ENCODE measurements at regions not wholly inside any gene's neighbourhood (a gene's known extent, or its start where the extent isn't known, plus 50 kb on each side); places are given as distances from the start of the nearest gene placed in this dataset.
A peak's percentile ranks its signal among the peaks of the same experiment; 100 is the strongest.
"Not testable (repeated sequence)": the region's sequence is repeated elsewhere in the genome, so short reads cannot be mapped to it uniquely, and the experiment has no call there.

DNA sequence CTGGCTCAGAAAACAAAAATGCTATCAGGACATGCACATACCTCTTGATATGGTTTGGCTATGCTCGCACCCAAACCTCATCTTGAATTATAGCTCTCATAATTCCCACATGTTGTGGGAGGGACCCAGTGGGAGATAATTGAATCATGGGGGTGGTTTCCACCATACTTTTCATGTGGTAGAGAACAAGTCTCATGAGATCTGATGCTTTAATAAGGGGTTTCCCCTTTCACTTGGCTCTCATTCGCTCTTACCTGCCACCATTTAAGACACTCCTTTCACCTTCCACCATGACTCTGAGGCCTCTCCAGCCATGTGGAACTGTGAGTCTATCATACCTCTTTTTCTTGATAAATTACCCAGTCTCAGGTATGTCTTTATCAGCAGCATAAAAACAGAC is 958.6 kb downstream of the TRAM1L1 start:
- no peak for DNase-seq (ENCODE audit: low spot score)

DNA sequence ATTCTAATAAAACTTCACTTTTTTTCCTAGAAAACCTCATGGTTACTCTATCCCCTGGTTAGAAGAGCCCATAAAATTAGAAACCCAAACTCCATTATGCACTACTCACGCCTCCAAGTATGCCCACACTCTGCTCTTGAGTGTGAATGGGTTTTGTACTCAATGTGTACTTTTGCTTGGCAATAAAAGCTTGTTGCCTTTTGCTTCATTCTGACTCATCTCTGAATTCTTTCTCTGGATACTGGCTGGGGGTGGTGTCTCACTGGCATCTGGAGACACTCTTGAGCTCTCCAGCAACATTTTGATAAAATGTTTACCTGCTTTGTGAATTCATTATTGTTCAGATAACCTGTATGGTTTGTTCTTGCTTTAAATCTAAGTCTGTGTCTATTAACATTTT is 963.3 kb downstream of the TRAM1L1 start:
- peak; percentile 22 for DNase-seq (ENCODE audit: low spot score)

DNA sequence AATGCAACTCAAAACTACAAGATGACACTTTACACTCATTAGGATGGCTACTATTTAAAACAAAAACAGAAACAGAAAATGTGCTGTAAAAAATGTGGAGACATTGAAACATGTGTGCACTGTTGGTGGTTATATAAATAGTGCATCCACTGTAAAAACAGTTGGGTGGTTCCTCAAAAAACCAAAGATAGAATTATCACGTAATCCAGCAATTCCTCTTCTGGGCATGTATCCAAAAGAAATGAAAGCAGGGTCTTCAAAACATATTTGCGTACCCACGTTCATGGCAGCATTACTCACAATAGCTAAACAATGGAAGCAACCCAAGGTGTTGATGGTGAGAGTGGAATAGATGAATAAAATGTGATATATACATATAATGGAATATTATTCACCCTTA is 967.2 kb downstream of the TRAM1L1 start:
- no peak for DNase-seq (ENCODE audit: low spot score)

DNA sequence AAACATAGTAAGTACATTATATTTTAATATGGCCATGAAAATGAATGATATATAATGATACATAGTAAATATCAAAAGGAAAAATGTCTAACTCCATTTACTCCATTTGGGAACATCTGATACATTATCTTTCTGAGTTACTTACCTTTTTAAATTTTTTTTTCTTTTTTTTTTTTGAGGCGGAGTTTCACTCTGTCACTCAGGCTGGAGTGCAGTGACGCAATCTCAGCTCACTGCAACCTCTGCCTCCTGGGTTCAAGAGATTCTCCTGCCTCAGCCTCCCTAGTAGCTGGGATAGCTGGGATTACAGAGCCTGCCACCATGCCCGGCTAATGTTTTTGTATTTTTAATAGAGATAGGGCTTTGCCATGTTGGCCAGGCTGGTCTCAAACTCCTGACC is 972.5 kb downstream of the TRAM1L1 start:
- not testable (repeated sequence) for DNase-seq (ENCODE audit: low spot score)

DNA sequence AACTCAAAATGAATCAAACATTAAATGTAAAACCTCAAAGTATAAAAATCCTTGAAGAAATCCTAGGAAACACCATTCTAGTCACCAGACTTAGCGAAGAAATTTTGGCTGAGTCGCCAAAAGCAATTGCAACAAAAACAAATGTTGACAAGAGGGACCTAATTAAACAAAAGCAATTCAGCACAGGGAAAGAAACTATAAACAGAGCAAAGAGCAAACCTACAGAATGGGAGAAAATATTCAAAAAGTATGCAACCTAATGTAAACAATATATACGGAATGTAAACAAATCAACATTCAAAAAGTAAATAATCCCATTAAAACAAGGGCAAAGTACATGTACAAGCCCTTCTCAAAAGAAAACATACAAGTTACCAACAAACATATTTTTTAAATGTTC is 974.7 kb downstream of the TRAM1L1 start:
- no peak for DNase-seq (ENCODE audit: low spot score)

DNA sequence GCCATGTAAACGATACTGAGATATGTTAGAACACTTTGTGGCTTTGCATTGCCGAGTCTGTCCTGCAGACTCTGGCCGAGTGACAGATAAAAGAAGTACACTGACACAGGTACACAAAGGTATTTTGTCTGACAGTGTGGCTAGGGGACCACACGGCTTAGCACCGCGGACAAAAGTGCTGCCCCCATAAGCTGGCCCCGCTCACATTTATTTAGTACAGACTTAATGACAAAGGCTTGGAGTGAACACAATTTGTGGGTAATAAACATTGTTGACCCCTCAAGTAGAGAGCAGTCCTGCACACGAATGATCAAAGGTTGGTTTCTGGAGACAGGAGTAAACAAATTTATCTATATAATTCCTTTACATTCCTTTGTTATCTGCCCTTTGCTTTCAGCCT is 976.8 kb downstream of the TRAM1L1 start:
- no peak for DNase-seq (ENCODE audit: low spot score)

DNA sequence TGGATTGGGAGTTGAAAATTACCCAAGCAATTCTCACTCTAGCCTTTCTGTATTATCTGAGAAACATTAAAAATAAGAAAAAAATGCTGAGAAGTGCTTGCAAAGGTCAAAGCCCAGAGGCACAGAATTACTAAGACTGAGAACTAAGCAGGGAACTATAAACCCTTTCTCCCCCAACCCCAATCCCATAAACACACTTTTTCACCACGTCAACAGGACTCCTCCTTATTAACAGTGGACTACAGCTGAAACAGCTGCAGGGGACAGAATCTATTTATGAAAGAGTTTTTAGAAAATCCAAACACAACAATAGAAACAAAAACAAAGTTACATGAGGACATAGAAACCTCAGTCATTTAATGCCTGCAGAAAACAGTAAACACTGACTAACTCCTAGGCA is 984.1 kb downstream of the TRAM1L1 start:
- DNase-seq (ENCODE audit: low spot score): no peak

DNA sequence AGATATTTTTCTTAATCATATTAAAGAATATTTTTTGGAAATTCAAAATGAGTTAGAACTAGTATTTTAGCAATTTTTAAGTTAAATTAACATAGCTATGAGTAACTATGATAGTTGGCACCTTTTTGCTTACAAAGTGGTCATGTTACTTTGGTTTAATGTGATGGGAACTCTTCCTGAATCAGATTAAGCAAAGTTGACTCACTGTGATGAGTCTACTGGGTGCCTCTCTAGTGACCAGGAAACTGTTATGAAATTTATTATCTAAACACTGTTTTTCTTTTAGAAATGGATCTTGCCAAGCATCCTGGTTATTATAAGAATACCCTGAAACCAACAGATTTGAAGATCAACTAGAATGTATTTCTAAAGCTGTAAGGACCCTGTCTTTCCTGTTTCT is 985.8 kb downstream of the TRAM1L1 start:
- DNase-seq (ENCODE audit: low spot score): no peak

DNA sequence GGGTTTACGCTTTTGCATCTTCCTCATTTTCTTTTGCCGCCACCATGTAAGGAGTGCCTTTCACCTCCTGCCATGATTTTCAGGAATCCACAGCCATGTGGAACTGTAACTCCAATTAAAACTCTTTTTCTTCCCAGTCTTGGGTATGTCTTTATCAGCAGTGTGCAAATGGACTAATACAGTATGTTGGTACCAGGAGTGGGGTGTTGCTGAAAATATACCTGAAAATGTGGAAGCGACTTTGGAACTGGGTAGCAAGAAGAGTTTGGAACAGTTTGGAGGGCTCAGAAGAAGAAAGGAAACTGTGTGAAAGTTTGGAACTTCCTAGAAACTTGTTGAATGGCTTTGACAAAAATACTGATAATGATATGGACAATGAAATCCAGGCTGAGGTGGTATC is 983.9 kb upstream of the NDST4 start:
- not testable (repeated sequence) for DNase-seq (ENCODE audit: low spot score)

DNA sequence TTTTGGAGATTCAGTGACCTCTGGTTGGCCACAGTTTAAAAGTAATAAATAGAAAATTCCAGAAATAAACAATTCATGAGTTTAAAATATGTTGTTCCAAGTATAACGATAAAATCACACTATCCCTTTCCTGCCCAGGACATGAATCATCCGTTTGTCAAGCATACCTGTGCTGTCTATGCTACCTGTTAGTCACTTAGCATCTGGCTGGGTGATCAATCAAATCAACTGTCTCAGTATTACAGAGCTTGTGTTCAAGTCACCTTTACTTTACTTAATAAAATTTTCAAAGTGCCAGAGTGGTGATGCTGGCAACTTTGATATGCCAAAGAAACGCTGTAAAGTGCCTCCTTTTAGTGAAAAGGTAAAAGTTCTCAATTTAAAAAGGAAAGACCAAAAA is 979.5 kb upstream of the NDST4 start:
- peak; percentile 18 for DNase-seq (ENCODE audit: low spot score)

DNA sequence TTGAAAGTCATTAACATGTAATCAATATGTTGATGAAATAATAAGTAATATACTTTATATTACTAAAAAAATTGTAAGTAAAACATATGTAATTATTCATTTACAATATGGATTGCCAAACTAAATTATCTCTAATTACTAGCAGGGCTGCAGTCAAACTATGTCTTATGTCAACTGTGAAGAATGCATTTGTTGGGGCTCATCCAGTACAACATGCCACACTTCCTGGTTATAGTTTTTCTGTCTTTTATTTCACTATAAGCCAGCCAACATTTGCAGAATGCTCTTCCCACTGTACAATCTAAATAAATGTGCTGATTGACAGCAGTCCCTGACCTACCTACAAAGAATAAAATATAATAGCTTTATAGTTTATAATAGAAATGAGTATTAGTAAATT is 975.4 kb upstream of the NDST4 start:
- DNase-seq (ENCODE audit: low spot score): no peak

DNA sequence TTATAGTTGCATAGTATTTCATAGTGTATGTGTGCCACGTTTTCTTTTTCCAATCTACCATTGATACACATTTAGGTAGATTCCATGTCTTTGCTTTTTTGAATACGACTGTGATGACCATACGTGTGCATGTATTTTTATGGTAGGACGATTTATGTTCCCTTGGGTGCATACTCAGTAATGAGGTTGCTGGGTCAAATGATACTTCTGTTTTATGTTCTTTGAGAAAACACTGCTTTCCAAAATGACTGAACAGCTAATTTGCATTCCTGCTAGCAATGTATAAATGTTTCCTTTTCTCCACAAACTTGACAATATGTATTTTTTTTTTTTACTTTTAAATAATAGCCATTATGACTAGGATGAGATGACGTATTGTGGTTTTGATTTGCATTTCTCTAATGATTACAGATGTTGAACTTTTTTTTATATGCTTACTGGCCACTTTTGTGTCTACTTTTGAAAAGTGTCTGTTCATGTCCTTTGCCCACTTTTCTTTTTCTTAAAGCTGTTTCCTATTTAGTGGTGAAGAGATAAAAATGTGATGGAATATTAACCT is 969.5 kb upstream of the NDST4 start:
- DNase-seq (ENCODE audit: low spot score): no peak

DNA sequence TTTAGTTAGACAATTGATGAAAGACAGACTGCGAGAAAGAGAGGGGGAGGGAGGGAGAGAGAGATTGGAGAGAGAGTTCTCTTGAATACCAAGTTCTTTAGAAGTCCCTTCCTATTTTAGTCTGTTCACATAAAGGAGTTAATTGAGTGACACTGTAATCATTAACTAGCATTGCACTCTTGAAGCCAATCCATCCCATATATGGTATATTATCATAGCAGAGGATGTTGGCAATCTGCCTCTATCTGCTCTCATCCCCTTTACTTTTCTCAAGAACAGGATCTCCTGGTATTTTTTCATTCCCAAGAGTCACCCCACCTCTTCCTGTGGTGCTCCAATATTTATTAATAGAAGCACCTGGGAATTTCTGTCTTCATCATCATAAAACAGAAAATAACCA is 959.6 kb upstream of the NDST4 start:
- DNase-seq (ENCODE audit: low spot score): peak; percentile 7

DNA sequence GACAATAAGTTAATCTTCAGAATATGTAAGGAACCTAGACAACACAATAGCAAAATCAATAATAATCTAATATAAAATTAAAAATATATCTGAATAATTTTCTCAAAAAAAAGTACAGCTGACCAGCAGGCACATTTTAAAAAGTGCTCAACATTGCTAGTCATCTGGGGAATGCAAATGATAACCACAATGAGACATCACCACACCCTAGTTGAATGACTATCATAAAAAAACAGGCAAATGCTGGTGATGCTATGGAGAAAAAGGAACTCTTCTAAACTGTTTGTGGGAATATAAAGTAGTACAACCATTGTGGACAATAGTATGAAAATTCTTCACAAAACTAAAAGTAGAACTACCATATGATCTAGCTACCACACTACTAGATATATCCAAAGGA is 956.9 kb upstream of the NDST4 start:
- peak; percentile 1 for DNase-seq (ENCODE audit: low spot score)

DNA sequence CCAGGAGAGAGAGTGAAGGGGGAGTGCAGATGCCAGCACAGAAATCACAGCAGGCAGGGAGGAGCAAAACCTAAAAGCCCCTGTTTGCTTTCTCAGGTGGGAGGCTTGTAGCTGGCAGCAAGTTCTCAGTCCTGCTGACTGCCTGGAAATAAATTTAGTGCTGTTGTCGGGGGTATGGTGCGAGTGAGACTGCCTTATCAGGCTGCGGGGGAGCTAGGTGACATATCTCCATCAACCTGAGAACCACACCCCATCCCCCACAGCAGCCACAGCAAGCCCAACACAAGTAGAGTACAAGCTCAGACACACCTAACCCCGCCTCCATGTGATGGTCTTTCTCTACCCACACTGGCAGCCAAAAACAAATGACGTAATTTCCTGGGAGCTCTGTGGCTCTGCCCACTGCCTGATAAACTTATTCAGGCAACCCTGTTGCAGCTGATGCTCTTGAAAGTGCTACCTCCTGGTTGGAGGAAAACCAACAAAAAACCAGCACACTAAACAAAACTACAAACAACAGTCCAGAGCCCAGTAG is 953.4 kb upstream of the NDST4 start:
- DNase-seq (ENCODE audit: low spot score): no peak

DNA sequence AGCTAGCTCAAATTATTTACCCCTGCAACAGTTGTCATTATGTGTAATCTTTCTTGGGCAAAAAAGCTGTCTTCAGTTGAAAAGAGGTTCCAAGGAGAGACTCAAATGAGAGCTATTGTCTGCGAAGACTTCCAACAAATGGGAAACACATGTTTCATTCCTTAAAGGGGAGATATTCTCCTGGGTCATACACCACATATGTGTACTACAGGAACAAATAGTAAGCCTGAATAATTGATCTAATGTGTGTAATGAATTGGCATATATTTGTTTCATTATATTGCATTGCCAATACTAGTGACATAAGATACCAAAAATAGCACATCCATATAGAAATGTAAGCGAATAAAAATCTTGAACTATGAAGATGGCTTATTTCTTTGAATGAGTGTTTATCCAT is 950.9 kb upstream of the NDST4 start:
- DNase-seq (ENCODE audit: low spot score): no peak

DNA sequence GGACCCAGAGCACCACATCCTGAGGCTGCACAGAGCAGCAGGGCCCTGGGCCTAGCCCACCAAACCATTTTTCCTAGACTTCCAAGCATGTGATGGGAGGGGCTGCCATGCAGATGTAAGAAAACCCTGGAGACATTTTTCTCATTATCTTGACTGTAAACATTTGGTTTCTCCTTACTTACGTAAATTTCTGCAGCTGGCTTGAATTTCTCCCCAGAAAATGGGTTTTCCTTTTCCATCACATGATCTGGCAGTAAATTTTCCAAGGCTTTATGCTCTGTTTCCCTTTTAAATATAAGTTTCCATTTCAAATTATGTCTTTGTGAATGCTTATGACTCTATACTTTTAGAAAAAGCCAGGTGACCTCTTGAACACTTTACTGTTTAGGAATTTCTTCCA is 945.9 kb upstream of the NDST4 start:
- no peak for DNase-seq (ENCODE audit: low spot score)

DNA sequence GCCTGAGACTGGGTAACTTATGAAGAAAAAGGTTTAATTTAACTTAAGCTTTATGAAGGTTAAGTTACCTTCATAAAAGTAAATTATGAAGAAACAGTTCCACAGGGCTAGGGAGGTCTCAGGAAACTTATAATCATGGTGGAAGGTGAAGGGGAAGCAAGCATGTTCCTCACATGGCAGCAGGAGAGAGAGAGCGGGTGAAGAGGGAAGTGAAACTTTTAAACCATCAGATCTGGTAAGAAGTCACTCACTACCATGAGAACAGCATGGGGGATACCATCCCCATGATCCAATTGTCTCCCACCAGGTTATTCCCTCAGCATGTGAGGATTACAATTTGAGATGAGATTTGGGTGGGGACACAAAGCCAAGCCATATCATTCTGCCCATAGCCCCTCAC is 944.7 kb upstream of the NDST4 start:
- no peak for DNase-seq (ENCODE audit: low spot score)

DNA sequence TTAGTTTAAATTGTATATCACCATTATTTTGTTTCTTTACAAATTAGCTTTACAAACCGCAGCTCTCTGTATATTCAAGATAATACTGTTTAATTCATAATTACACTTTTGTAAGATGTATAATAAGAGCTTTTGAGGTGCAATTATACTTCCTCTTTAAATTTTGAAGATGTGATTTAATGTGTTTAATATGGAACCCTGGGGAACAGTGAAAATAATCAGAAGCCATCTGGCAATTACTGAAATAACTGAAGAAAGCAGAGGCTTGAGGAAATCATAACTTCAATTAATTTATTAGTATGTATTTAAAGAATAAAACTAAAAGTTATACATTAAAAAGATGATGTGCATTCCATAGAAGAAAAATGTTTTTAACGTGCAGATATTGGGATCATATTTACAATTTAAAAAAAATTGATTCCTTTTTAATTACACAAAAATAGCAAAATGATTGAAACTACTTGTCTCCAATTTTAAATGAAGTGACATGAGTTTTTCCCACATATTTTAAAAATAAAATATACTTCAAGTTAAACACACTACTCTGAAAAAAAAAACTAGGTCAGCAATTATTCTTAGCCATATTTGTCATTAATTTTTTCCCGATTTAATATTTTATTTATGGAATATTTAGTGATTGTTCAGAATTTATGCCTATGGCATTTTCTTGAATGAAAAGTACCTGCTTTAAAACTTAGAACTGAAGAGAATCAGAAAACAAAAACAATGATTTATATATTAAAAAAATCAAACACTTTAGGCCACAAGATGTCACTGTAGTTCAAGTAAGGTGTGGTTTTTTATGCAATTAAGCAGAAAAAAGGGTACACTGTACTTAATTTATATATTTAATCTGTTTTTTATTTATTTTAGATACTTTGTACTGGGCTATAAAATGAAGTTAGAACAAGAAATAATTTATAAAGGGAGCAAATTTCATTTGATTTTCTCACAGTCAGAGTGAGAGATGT is 942.7 kb upstream of the NDST4 start:
- peak; percentile 6 for DNase-seq (ENCODE audit: low spot score)

DNA sequence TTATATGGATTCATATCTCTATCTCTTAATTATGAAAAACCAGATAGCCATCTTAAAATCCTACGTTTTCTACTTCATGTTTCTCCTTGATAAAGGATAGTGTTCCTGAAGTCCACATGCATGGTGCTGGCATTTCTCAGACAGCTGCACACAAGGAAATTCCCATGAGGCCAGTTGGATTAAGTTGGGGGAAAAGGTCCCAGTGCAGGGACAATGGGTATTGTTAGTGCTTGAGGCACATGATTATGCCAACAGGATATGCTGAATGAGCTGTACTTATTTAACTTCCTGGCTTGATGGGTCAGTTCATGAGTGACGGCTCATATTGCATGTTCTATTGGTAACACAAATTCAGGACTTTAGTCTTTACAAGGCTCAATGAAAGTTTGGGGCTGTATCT is 913.9 kb upstream of the NDST4 start:
- no peak for DNase-seq (ENCODE audit: low spot score)

DNA sequence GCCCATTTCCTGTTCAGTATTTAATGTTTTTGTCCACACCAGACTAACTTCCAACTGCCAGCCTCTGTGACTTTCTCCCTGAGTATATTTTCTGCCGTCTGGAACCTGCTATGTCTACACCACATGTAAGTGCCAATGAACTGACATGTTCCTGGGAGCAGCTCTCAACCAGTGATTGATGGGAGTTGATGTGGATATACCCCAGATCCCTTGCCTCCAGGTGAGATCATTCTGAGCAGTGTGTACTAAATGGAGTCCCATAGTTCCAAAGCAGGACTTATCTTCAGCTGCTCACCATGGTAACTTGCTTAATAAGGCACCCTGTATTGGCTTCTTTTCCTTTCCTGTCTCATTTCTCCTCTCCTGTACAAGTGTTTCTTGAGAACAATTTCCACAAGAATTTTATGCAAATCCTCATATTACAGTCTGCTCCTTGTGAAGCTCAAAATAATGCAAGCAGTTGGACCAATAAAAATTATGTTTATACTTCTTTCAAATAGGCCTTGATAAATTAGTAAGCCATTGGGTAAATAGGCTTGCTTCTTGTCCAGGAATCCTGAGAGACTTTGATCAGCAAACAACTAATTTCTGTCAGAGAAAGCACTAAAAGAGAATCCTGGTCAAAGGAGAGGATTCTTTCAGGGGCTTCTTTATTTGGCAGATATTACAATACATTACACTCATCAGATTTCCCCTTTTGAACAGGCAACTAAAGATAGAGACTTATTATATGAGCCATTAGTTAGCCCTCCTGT is 911.7 kb upstream of the NDST4 start:
- DNase-seq (ENCODE audit: low spot score): no peak

DNA sequence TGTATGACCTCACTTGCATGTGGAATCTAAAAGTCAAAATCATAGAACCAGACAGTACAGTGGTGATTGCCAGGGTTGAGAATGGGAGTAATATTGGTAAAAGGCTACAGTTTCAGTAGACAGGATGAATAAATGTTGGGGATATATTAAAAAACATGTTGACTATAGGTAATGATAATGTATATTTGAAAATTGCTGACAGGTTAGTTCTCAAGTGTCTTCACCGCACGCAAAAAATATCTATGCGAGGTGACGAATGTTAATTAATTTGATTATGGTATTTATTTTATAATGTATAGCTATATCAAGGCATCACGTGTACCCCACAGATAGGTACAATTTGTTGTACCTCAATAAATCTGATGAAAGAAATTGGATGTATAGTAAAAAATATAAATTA is 909.6 kb upstream of the NDST4 start:
- no peak for DNase-seq (ENCODE audit: low spot score)

Data from kidney tubule cell (primary cell).